ENCODE measurements at regions not wholly inside any gene's neighbourhood (a gene's known extent, or its start where the extent isn't known, plus 50 kb on each side); places are given as distances from the start of the nearest gene placed in this dataset.

- WGBS, 5 donors, result 84 to 93% (median 91%) methylated on average over 5 of the region's 5 CpGs
- TF ChIP-seq POLR2AphosphoS5 (IDR thresholded peaks at IDR 0.05) (no peak), POLR2A (IDR thresholded peaks at IDR 0.05) (no peak), CTCF (IDR thresholded peaks at IDR 0.05 in 8 of 11, conservative IDR thresholded peaks at IDR 0.05 in 3 of 11) (no peak)
- Histone ChIP-seq H3K36me3 (no peaks in the 10 kb centered on the region), H3K9me3 (no peaks in the 10 kb centered on the region), H3K4me3 (no peak overlapping the region), H3K27ac (no peak overlapping the region), H3K4me1 (no peaks in the 10 kb centered on the region), H3K27me3 (replicated peaks in 1 of 7) (no peaks in the 10 kb centered on the region)
- no peak for DNase-seq
- intact Hi-C loops (cut with DNase I; ENCODE audit: low total_unique reads), result no loop called here
Observed at GRCh38 chr10:1989090-1989489, 251.8 kb upstream of the ADARB2 start.

- no peaks in the 10 kb centered on the region for H3K4me1 ChIP-seq
- no peaks in the 10 kb centered on the region for H3K27me3 ChIP-seq (replicated peaks in 1 of 7)
- no peaks in the 10 kb centered on the region for H3K36me3 ChIP-seq
- DNase-seq, result no peak
- peaks cover 0 to 16% (median 10%) of the 10 kb centered on the region in 8 donors for H3K9me3 ChIP-seq
- H3K27ac ChIP-seq, result no peak overlapping the region
- intact Hi-C loops (cut with DNase I; ENCODE audit: low total_unique reads), result no loop called here
- H3K4me3 ChIP-seq, result no peak overlapping the region
- 79 to 87% (median 84%) methylated on average over 3 of the region's 3 CpGs for WGBS, 5 donors
- no peak for TF ChIP-seq POLR2A (IDR thresholded peaks at IDR 0.05)
- no peak for TF ChIP-seq CTCF (IDR thresholded peaks at IDR 0.05 in 8 of 11, conservative IDR thresholded peaks at IDR 0.05 in 3 of 11)
- no peak for TF ChIP-seq POLR2AphosphoS5 (IDR thresholded peaks at IDR 0.05)
Observed at GRCh38 chr10:1981976-1982375, 244.7 kb upstream of the ADARB2 start.

- TF ChIP-seq POLR2A (IDR thresholded peaks at IDR 0.05) (no peak), POLR2AphosphoS5 (IDR thresholded peaks at IDR 0.05) (no peak), CTCF (IDR thresholded peaks at IDR 0.05 in 8 of 11, conservative IDR thresholded peaks at IDR 0.05 in 3 of 11) (no peak)
- Histone ChIP-seq H3K27ac (no peak overlapping the region), H3K4me1 (no peaks in the 10 kb centered on the region), H3K27me3 (replicated peaks in 1 of 7) (no peaks in the 10 kb centered on the region), H3K9me3 (peaks cover 0 to 16% (median 10%) of the 10 kb centered on the region in 8 donors), H3K36me3 (no peaks in the 10 kb centered on the region), H3K4me3 (no peak overlapping the region)
- no peak for DNase-seq
- 60 to 80% (median 69%) methylated on average over 3 of the region's 3 CpGs for WGBS, 5 donors
- intact Hi-C loops (cut with DNase I; ENCODE audit: low total_unique reads), result no loop called here
Observed at GRCh38 chr10:1980459-1980858, 243.1 kb upstream of the ADARB2 start.

GRCh38 chr10:1978584-1978983 lies 241.3 kb upstream of the ADARB2 start:
- WGBS, 5 donors, result 62 to 72% (median 64%) methylated on average over 3 of the region's 3 CpGs
- Histone ChIP-seq H3K27ac (no peak overlapping the region), H3K9me3 (peaks cover 0 to 16% (median 10%) of the 10 kb centered on the region in 8 donors), H3K36me3 (no peaks in the 10 kb centered on the region), H3K27me3 (replicated peaks in 1 of 7) (no peaks in the 10 kb centered on the region), H3K4me3 (no peak overlapping the region), H3K4me1 (no peaks in the 10 kb centered on the region)
- TF ChIP-seq POLR2A (IDR thresholded peaks at IDR 0.05) (no peak), POLR2AphosphoS5 (IDR thresholded peaks at IDR 0.05) (no peak), CTCF (IDR thresholded peaks at IDR 0.05 in 8 of 11, conservative IDR thresholded peaks at IDR 0.05 in 3 of 11) (no peak)
- intact Hi-C loops (cut with DNase I; ENCODE audit: low total_unique reads), result no loop called here
- no peak for DNase-seq

Measured in spleen (tissue), 11 donors.